ENCODE measurements at regions not wholly inside any gene's neighbourhood (a gene's known extent, or its start where the extent isn't known, plus 50 kb on each side); places are given as distances from the start of the nearest gene placed in this dataset.

DNA sequence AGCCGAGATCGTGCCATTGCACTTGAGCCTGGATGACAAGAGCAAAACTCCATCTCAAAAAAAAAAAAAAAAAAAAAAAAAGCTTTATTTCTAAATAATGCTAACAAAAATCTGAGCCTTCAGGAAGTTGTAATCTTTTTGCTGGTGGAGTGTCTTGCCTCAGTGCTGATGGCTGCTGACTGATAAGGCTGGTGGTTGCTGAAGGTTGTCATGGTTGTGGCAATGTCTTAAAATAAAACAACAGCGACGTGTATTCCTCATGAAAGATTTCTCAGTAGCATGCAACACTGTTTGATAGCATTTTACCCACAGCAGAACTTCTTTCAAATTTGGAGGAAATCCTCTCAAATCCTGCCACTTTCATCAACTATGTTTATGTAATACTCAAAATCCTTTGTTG lies 77.4 kb upstream of the PTPRG start:
- no peak for TF ChIP-seq ZNF331 (CRISPR knock-in tag; IDR thresholded peaks at IDR 0.05; ENCODE audit: low read depth)
- TF ChIP-seq EZH2phosphoT487 (IDR thresholded peaks at IDR 0.05; ENCODE audit: unreplicated experiment), result no peak
- no peak for TF ChIP-seq EZH2 (IDR thresholded peaks at IDR 0.05; ENCODE audit: low read depth, unreplicated experiment)
- no peak for TF ChIP-seq REST (IDR thresholded peaks at IDR 0.05; ENCODE audit: unreplicated experiment)
- TF ChIP-seq, protein P1, sequence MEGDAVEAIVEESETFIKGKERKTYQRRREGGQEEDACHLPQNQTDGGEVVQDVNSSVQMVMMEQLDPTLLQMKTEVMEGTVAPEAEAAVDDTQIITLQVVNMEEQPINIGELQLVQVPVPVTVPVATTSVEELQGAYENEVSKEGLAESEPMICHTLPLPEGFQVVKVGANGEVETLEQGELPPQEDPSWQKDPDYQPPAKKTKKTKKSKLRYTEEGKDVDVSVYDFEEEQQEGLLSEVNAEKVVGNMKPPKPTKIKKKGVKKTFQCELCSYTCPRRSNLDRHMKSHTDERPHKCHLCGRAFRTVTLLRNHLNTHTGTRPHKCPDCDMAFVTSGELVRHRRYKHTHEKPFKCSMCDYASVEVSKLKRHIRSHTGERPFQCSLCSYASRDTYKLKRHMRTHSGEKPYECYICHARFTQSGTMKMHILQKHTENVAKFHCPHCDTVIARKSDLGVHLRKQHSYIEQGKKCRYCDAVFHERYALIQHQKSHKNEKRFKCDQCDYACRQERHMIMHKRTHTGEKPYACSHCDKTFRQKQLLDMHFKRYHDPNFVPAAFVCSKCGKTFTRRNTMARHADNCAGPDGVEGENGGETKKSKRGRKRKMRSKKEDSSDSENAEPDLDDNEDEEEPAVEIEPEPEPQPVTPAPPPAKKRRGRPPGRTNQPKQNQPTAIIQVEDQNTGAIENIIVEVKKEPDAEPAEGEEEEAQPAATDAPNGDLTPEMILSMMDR (conservative IDR thresholded peaks at IDR 0.05; ENCODE audit: low read depth in 2 of 2), result no peak
- no peak for TF ChIP-seq POLR2AphosphoS5 (IDR thresholded peaks at IDR 0.05; ENCODE audit: low read depth)
- TF ChIP-seq ZNF114 (CRISPR knock-in tag; IDR thresholded peaks at IDR 0.05), result no peak
- TF ChIP-seq CREB1 (CRISPR knock-in tag; IDR thresholded peaks at IDR 0.05; ENCODE audit: low read depth), result no peak
- no peak for TF ChIP-seq ZNF462 (CRISPR knock-in tag; IDR thresholded peaks at IDR 0.05)
